Right atrium auricular region (tissue), 2 donors: ENCODE measurements at regions not wholly inside any gene's neighbourhood (a gene's known extent, or its start where the extent isn't known, plus 50 kb on each side); places are given as distances from the start of the nearest gene placed in this dataset.
"Not testable (repeated sequence)": the region's sequence is repeated elsewhere in the genome, so short reads cannot be mapped to it uniquely, and the experiment has no call there.

ENCODE experiments used
- DNase-seq: peaks from one replicate; pipeline ENCODE4 v3.0.0-alpha.2; 2019; ENCODE audit warnings: low spot score
- H3K27ac ChIP-seq, 2 donors: fragments of 200-600 bp; sonication (generic); 1 replicate in 1 of 2; 2 replicates in 1 of 2; pipeline ENCODE4 v1.5.1; 2016 to 2019
- H3K27me3 ChIP-seq, 2 donors: fragments of 200-600 bp; sonication (generic); one replicate each; pipeline versions ENCODE4 v1.5.1 to v1.6.0; 2017 to 2019
- H3K36me3 ChIP-seq: fragments of 200-600 bp; sonication (generic); one replicate; pipeline ENCODE4 v1.5.1; 2016
- H3K4me1 ChIP-seq, 2 donors: fragments of 200-600 bp; sonication (generic); one replicate each; pipeline versions ENCODE4 v1.5.1 to v1.6.0; 2017 to 2019
- H3K4me3 ChIP-seq, 2 donors: fragments of 200-600 bp; sonication (generic); 1 replicate in 1 of 2; 2 replicates in 1 of 2; pipeline ENCODE4 v1.5.1; 2017 to 2019; ENCODE audit warnings: mild to moderate bottlenecking in 1 of 2, moderate library complexity in 1 of 2
- H3K9me3 ChIP-seq, 2 donors: fragments of 200-600 bp; sonication (generic); one replicate each; pipeline ENCODE4 v1.5.1; 2019
- CTCF ChIP-seq, 2 donors: fragments of 200-600 bp; sonication (generic); IDR thresholded peaks; one replicate each; pipeline ENCODE4 v1.5.1; 2019; ENCODE audit warnings: antibody characterized with exemption in 2 of 2

- Histone ChIP-seq H3K27me3 (no peaks in the 10 kb centered on the region), H3K27ac (no peak overlapping the region), H3K4me1 (no peaks in the 10 kb centered on the region), H3K4me3 (no peak overlapping the region), H3K36me3 (no peaks in the 10 kb centered on the region), H3K9me3 (no peaks in the 10 kb centered on the region)
- DNase-seq, result no peak
- TF ChIP-seq CTCF (IDR thresholded peaks at IDR 0.05), result no peak
Observed at GRCh38 chr13:50292081-50292480, 276.8 kb downstream of the KCNRG start.

- not testable (repeated sequence) for H3K36me3 ChIP-seq, H3K27me3 ChIP-seq, H3K27ac ChIP-seq, H3K4me3 ChIP-seq, H3K4me1 ChIP-seq, DNase-seq, H3K9me3 ChIP-seq
Observed at GRCh38 chr13:50294425-50294824, 279.2 kb downstream of the KCNRG start.

- H3K27ac ChIP-seq, result no peak overlapping the region
- no peaks in the 10 kb centered on the region for H3K36me3 ChIP-seq
- TF ChIP-seq CTCF (IDR thresholded peaks at IDR 0.05), result no peak
- no peaks in the 10 kb centered on the region for H3K4me1 ChIP-seq
- DNase-seq, result no peak
- no peaks in the 10 kb centered on the region for H3K27me3 ChIP-seq
- H3K4me3 ChIP-seq, result no peak overlapping the region
- no peaks in the 10 kb centered on the region for H3K9me3 ChIP-seq
Observed at GRCh38 chr13:50299546-50300249, 284.5 kb downstream of the KCNRG start.

GRCh38 chr13:50303963-50304721 is 288.9 kb downstream of the KCNRG start:
- no peak for TF ChIP-seq CTCF (IDR thresholded peaks at IDR 0.05)

GRCh38 chr13:50306156-50306555 is 290.9 kb downstream of the KCNRG start:
- no peak overlapping the region for H3K27ac ChIP-seq
- no peak overlapping the region for H3K4me3 ChIP-seq
- no peak for TF ChIP-seq CTCF (IDR thresholded peaks at IDR 0.05)
- H3K4me1 ChIP-seq, result no peaks in the 10 kb centered on the region
- DNase-seq, result no peak
- H3K36me3 ChIP-seq, result no peaks in the 10 kb centered on the region
- H3K27me3 ChIP-seq, result no peaks in the 10 kb centered on the region
- no peaks in the 10 kb centered on the region for H3K9me3 ChIP-seq

More at GRCh38 chr13:50303963-50304721, 288.9 kb downstream of the KCNRG start:
- Histone ChIP-seq H3K27me3 (no peaks in the 10 kb centered on the region), H3K27ac (no peak overlapping the region), H3K36me3 (no peaks in the 10 kb centered on the region), H3K9me3 (no peaks in the 10 kb centered on the region), H3K4me1 (no peaks in the 10 kb centered on the region), H3K4me3 (no peak overlapping the region)
- no peak for DNase-seq

GRCh38 chr13:50309318-50309717 is 294.1 kb downstream of the KCNRG start:
- Histone ChIP-seq H3K27me3 (no peaks in the 10 kb centered on the region), H3K36me3 (no peaks in the 10 kb centered on the region), H3K27ac (no peak overlapping the region), H3K9me3 (no peaks in the 10 kb centered on the region), H3K4me3 (no peak overlapping the region), H3K4me1 (no peaks in the 10 kb centered on the region)
- DNase-seq, result no peak
- no peak for TF ChIP-seq CTCF (IDR thresholded peaks at IDR 0.05)
